HepG2 (cell line): ENCODE measurements at regions not wholly inside any gene's neighbourhood (a gene's known extent, or its start where the extent isn't known, plus 50 kb on each side); places are given as distances from the start of the nearest gene placed in this dataset.

ENCODE experiments used
- FOSL1 ChIP-seq: sonication (generic); formaldehyde crosslinking; IDR thresholded peaks from 2 replicates; pipeline ENCODE4 v1.9.0; 2021; ENCODE audit warnings: missing genetic modification reagents, borderline replicate concordance
- HDAC2 ChIP-seq: sonication (generic); formaldehyde crosslinking; IDR thresholded peaks from 2 replicates; pipeline ENCODE4 v1.4.0; 2020; ENCODE audit warnings: missing genetic modification reagents
- IRF2 ChIP-seq: IDR thresholded peaks from 2 replicates; pipeline ENCODE4 v1.6.1; 2018; ENCODE audit warnings: missing genetic modification reagents, missing compliant biosample characterization
- JUNB ChIP-seq: sonication (generic); formaldehyde crosslinking; IDR thresholded peaks from 2 replicates; pipeline ENCODE4 v1.8.0; 2022; ENCODE audit warnings: missing genetic modification reagents, mild to moderate bottlenecking, borderline replicate concordance
- JUND ChIP-seq: sonication (generic); formaldehyde crosslinking; IDR thresholded peaks from 2 replicates; pipeline ENCODE4 v1.8.0; 2022; ENCODE audit warnings: mild to moderate bottlenecking, missing genetic modification reagents
- KAT8 ChIP-seq: IDR thresholded peaks from 2 replicates; pipeline ENCODE4 v1.6.1; 2016; ENCODE audit warnings: missing genetic modification reagents, missing compliant biosample characterization
- POLR2AphosphoS5 ChIP-seq: IDR thresholded peaks from 2 replicates; pipeline ENCODE4 v1.6.1; 2012; ENCODE audit warnings: low read depth, low read length
- SIN3A ChIP-seq: IDR thresholded peaks from 2 replicates; pipeline ENCODE4 v1.6.1; 2011; ENCODE audit warnings: low read depth, mild to moderate bottlenecking, control low read depth, low read length, borderline replicate concordance
- ZFP36 ChIP-seq: fragments of 150-350 bp; IDR thresholded peaks from 2 replicates; pipeline ENCODE4 v1.6.1; 2018; ENCODE audit warnings: borderline replicate concordance, low read length, low read depth; ENCODE audit not compliant: partially characterized antibody
- ZNF780A ChIP-seq: sonication (generic); formaldehyde crosslinking; IDR thresholded peaks from 2 replicates; pipeline ENCODE4 v1.8.0; 2022; ENCODE audit warnings: mild to moderate bottlenecking, missing genetic modification reagents, moderate library complexity
- TF ChIP-seq, protein P1 (sequence below): sonication (generic); formaldehyde crosslinking; IDR thresholded peaks from 2 replicates; pipeline ENCODE4 v1.4.0; 2020; ENCODE audit warnings: missing genetic modification reagents
- TF ChIP-seq, protein P2 (sequence below): sonication (generic); formaldehyde crosslinking; IDR thresholded peaks from 2 replicates; pipeline ENCODE4 v1.5.0; 2020; ENCODE audit warnings: mild to moderate bottlenecking, missing genetic modification reagents, moderate library complexity
- TF ChIP-seq, protein P3 (sequence below): sonication (generic); formaldehyde crosslinking; conservative IDR thresholded peaks from 2 replicates; pipeline ENCODE4 v1.4.0; 2020; ENCODE audit warnings: mild to moderate bottlenecking, missing genetic modification reagents, moderate library complexity
- TF ChIP-seq, protein P4 (sequence below): sonication (generic); formaldehyde crosslinking; IDR thresholded peaks from 2 replicates; pipeline ENCODE4 v1.5.1; 2020; ENCODE audit warnings: missing genetic modification reagents, mild to moderate bottlenecking, borderline replicate concordance

DNA sequence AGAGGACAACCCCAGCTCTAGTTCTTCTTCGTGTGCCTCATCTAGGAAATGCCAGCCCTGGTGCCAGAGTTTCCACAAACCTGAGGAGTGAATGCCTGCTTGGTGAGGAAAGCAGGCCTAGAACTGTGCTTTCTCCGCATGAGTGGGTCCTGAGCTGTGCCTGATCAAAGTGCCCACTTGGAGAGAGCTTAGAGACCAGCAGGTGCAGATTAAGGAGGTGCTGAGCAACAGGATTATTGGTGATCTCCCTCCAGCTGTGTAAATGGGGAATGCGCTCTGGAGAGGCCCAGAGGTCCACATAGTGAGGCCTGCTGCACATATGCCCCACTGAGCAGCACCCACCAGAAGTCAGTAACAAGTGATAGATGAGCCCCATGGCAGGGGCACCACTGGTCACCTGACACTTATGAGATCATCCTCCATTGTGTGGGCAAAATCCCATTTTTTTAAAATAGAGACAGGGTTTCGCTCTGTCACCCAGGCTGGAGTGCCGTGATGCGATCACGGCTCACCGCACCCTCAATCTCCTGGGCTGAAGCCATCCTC, 127.2 kb upstream of the ZC3H12A start:
- TF ChIP-seq, protein P1, sequence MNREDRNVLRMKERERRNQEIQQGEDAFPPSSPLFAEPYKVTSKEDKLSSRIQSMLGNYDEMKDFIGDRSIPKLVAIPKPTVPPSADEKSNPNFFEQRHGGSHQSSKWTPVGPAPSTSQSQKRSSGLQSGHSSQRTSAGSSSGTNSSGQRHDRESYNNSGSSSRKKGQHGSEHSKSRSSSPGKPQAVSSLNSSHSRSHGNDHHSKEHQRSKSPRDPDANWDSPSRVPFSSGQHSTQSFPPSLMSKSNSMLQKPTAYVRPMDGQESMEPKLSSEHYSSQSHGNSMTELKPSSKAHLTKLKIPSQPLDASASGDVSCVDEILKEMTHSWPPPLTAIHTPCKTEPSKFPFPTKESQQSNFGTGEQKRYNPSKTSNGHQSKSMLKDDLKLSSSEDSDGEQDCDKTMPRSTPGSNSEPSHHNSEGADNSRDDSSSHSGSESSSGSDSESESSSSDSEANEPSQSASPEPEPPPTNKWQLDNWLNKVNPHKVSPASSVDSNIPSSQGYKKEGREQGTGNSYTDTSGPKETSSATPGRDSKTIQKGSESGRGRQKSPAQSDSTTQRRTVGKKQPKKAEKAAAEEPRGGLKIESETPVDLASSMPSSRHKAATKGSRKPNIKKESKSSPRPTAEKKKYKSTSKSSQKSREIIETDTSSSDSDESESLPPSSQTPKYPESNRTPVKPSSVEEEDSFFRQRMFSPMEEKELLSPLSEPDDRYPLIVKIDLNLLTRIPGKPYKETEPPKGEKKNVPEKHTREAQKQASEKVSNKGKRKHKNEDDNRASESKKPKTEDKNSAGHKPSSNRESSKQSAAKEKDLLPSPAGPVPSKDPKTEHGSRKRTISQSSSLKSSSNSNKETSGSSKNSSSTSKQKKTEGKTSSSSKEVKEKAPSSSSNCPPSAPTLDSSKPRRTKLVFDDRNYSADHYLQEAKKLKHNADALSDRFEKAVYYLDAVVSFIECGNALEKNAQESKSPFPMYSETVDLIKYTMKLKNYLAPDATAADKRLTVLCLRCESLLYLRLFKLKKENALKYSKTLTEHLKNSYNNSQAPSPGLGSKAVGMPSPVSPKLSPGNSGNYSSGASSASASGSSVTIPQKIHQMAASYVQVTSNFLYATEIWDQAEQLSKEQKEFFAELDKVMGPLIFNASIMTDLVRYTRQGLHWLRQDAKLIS (CRISPR knock-in tag), result no peak
- TF ChIP-seq SIN3A, result no peak
- TF ChIP-seq, protein P2, sequence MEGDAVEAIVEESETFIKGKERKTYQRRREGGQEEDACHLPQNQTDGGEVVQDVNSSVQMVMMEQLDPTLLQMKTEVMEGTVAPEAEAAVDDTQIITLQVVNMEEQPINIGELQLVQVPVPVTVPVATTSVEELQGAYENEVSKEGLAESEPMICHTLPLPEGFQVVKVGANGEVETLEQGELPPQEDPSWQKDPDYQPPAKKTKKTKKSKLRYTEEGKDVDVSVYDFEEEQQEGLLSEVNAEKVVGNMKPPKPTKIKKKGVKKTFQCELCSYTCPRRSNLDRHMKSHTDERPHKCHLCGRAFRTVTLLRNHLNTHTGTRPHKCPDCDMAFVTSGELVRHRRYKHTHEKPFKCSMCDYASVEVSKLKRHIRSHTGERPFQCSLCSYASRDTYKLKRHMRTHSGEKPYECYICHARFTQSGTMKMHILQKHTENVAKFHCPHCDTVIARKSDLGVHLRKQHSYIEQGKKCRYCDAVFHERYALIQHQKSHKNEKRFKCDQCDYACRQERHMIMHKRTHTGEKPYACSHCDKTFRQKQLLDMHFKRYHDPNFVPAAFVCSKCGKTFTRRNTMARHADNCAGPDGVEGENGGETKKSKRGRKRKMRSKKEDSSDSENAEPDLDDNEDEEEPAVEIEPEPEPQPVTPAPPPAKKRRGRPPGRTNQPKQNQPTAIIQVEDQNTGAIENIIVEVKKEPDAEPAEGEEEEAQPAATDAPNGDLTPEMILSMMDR (CRISPR knock-in tag), result no peak
- TF ChIP-seq ZNF780A (CRISPR knock-in tag), result no peak
- no peak for TF ChIP-seq FOSL1
- TF ChIP-seq HDAC2, result no peak
- TF ChIP-seq POLR2AphosphoS5, result no peak
- no peak for TF ChIP-seq IRF2 (CRISPR knock-in tag)
- no peak for TF ChIP-seq KAT8
- no peak for TF ChIP-seq JUND
- TF ChIP-seq JUNB (CRISPR knock-in tag), result no peak
- TF ChIP-seq, protein P3, sequence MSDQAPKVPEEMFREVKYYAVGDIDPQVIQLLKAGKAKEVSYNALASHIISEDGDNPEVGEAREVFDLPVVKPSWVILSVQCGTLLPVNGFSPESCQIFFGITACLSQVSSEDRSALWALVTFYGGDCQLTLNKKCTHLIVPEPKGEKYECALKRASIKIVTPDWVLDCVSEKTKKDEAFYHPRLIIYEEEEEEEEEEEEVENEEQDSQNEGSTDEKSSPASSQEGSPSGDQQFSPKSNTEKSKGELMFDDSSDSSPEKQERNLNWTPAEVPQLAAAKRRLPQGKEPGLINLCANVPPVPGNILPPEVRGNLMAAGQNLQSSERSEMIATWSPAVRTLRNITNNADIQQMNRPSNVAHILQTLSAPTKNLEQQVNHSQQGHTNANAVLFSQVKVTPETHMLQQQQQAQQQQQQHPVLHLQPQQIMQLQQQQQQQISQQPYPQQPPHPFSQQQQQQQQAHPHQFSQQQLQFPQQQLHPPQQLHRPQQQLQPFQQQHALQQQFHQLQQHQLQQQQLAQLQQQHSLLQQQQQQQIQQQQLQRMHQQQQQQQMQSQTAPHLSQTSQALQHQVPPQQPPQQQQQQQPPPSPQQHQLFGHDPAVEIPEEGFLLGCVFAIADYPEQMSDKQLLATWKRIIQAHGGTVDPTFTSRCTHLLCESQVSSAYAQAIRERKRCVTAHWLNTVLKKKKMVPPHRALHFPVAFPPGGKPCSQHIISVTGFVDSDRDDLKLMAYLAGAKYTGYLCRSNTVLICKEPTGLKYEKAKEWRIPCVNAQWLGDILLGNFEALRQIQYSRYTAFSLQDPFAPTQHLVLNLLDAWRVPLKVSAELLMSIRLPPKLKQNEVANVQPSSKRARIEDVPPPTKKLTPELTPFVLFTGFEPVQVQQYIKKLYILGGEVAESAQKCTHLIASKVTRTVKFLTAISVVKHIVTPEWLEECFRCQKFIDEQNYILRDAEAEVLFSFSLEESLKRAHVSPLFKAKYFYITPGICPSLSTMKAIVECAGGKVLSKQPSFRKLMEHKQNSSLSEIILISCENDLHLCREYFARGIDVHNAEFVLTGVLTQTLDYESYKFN (CRISPR knock-in tag), result no peak
- TF ChIP-seq ZFP36, result no peak
- TF ChIP-seq, protein P4, sequence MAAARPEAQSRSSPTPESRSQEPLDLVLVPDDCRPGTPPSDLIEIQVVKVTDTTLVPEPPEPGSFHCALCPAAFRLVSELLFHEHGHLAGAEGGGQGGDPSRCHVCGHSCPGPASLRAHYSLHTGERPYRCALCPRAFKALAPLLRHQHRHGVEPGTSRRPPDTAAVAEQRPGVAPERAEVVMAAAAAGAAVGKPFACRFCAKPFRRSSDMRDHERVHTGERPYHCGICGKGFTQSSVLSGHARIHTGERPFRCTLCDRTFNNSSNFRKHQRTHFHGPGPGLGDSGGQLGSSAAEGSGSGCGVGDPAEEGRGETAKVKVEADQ (CRISPR knock-in tag), result no peak
